ENCODE measurements at regions not wholly inside any gene's neighbourhood (a gene's known extent, or its start where the extent isn't known, plus 50 kb on each side); places are given as distances from the start of the nearest gene placed in this dataset.
"Not testable (repeated sequence)": the region's sequence is repeated elsewhere in the genome, so short reads cannot be mapped to it uniquely, and the experiment has no call there.

GRCh38 chr16:65315081-65315780 is 193.4 kb upstream of the CDH11 start:
- DNase-seq, result no peak

DNA sequence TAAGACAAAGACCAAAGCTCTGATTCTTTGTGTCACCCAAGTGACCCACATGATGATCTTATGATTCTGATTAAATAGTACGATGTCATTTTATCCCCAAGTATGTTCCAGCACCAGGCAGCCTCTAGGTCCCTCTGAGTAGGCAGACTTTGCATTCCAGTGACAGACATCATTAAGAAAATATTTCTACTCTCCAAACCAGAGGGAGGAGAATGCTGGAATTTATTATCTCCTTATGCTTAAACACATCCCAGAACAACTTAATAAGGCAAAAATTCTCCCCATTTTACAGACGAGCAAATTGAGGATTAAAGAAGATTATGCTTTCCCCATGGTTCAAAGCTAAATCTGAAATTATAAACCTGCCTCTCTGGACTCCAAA is 192.8 kb upstream of the CDH11 start:
- no peak for DNase-seq

- no peak for DNase-seq
These were observed 192.2 kb upstream of the CDH11 start for GRCh38 chr16:65313936-65314626.

DNA sequence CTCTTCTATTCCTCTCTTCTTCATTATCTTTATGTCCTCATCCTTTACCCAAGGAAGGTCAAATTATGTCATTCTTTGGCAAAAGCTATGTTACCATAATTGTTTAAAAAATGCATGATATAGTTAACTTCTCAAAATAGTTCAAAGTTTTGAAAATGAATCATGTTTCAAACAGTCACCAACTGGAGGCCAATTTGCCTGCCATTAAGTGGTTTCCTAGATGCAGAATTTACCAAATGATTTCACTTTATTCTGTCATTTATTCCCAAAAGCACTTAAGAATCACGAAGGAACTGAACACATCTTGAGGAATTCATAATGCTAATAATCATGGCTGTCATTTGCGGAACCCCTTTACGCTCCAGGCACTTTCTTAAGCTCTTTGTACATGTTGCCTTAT is 190.9 kb upstream of the CDH11 start:
- DNase-seq, result no peak

DNA sequence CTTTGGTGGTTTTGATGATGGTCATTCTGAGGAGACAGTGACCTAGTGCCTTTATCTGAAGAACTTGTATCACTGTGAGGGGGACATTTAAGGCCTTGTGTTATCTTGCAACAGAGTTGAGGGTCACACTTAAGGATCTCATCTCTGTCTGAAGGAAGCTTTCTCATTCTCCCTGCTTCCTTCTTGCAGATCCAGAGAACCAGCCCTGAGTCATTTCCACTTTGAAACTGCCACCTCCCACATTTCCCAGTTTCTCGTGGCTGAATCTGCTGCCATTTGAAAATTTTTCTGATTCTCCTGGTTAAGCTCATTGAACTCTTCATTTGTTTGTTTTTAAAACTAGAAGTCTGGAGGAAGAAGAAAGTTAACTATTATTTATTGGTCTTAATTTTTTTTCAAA is 190.2 kb upstream of the CDH11 start:
- DNase-seq, result no peak

- DNase-seq, result not testable (repeated sequence)
These were observed 188.6 kb upstream of the CDH11 start for GRCh38 chr16:65310491-65310890.

DNA sequence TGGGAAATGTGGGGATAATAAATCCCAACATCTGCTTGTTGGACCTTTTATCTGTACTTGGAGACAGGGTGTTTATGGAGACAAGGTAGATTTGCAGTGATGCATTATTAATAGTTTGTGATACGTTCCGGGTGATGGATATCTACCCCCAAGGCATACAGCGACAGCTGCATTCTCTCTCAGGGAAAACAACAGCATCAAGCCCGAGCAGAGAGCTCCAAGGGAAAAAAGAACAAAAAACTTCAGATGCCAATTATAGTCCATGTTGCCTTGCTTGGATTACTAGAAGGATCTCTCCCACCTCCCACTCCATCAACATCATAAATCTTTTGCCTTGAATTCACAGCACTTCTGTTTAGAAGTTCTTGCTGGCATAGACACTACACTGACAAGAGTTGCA is 187.5 kb upstream of the CDH11 start:
- DNase-seq, result no peak

DNA sequence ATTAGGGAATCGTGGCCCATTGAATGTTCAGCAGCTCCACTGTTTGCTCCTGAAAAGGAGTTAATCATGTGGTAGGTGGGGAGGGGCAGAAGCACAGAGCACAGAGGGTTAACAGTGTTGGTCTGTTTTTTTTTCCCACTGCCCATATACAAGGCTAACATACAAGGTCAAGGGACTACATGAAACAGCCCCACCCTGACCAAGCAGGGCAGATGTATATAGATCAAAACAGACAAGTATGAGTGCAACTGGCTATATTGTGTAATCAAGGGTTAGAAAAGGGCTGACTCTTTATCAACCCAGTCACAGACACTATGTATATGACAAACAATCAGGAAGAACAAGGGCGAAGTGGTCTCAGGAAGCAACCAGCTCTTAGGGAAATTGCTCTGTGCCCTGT is 186.6 kb upstream of the CDH11 start:
- no peak for DNase-seq

DNA sequence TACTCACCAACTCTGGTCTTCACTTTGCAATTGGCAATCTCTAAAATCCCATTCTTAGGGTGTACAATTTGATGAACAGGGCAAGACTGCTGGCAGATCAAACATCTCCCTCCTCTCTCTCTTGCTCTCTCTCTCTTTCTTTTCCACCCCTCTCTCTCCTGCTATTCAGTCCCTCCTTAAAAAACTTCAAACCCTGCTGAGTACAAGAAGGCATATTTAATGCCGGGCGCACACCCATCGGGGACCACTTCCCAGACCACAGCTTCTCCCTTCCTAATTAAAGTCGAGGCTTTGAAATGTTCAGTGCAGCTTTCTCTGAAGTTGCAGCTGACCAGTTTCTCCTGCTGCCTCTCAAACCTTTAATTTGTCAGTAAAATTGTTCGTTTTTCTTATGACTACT is 185.4 kb upstream of the CDH11 start:
- no peak for DNase-seq

- no peak for DNase-seq
These were observed 184.9 kb upstream of the CDH11 start for GRCh38 chr16:65306722-65307121.

DNA sequence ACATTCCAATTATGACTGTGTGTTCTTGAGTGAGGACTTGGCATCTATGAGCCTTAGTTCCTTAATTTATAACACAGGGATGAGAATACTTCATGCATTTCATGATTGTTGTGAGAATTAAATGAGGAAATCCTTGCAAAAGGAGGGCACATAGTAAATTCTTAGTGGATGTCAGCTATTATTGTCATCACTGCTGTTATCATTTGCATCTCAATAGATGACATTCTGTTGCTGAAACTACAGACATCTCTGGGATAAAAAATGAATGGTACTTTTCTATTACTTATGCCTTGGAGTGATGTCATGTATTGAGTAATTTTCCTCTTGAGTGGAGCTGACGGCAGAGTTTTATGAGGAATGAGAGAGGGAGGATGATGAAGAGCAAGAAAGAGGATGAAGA is 184.4 kb upstream of the CDH11 start:
- no peak for DNase-seq

DNA sequence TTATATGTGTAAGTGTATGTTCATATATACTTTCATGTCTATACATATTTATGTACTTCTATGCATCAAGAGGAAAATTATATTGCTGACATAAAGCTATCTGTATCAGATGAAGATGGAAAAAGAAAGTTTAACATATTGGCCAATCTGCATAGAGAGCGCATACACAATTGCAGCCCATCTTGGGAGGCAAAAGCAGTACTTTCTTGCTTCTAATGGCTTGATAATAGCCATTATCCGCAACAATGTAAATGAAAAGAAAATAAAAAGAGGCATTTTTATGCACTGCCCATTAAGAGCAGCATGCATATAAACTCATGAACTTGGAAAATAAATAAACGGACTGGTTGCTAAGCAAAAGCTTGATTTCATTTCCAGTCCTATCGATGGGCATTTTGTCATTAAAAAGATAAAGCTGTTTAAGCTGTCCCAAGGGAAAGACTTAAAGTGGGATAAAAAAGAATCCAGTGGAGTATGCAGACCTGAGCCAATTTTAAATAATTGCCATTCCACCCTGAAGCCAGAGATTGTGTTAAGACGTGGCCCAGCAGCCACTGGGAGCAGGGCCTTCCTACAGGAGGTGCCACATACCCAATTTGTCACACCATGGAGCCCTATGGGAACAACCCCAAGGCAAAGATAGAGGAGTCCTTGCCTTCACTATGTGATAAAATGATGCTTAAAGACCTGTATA is 183.6 kb upstream of the CDH11 start:
- DNase-seq, result no peak

DNA sequence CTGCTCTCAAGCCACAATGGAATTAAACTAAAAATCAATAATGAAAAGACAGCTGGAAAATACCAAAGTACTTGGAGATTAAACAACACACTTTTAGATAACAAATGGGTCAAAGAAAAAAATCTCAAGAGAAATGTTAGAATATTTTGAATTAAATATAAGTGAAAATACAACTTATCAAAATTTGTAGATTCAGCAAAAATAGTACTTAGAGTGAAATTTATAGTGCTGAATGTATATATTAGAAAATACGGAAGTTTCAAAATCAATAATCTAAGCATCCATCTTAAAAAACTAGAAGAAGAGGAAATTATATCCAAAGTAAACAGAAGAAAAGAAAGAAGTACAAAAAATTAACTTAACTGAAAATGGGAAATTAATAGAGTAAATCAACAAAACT is 179.2 kb upstream of the CDH11 start:
- DNase-seq, result no peak

- DNase-seq, result no peak
These were observed 175.6 kb upstream of the CDH11 start for GRCh38 chr16:65297453-65297852.

- DNase-seq, result no peak
These were observed 173.7 kb upstream of the CDH11 start for GRCh38 chr16:65295527-65295926.

DNA sequence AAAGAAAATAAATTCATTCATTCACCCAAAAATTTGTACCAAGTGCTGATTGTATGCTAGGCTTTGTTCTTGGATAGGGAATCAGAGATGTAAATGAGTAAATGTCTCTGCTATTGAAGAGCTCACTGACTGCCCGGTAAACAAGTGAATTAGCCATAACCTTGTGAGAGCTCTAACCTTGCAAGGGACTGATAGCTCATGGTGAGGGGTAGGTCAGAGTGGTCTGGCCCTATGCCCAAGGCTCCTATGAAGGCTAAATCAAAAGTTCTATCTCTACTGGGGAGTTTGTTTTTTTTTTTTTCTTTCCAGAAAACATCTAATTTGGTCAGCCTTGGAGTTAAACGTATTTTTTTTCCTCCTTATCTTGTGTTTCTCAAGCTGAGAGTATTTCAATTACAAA is 172.8 kb upstream of the CDH11 start:
- no peak for DNase-seq

DNA sequence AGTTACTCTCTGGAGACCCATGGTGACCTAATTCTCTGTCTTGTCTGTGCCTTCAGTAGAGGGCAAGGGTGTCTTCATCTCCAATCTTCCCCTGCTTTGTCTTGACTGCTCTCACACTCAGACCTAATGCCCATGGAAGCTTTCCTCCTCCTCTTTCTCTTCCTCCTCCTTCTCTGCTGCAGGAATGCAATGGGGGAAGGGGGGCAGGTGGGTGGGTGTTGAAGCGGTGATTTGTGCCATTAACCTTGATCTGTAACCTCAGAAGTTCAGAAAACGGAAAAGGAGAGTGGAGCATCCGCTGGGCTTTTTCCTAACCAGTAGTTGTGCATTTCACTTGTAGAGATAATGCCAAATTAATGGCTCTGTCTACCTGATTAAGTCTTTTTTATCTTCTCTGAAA is 172.3 kb upstream of the CDH11 start:
- DNase-seq, result no peak

DNA sequence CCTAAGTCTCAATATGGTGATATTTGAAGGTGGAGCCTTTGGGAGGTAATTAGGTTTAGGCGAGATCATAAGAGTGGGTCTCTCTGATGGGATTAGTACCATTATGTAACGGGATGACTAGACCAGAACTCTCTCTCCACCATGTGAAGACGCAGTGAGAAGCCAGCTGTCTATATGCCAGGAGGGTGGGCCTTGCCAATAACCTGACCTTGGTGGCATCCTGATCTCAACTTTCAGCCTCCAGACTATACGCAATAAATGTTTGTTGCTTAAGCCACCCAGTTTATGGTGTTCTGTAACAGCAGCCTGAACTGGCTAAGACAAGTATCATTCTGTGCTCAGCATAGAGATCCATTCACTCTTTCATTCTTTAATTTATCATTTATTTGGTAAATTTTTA is 167.2 kb upstream of the CDH11 start:
- no peak for DNase-seq

GRCh38 chr16:65287307-65287706 is 165.4 kb upstream of the CDH11 start:
- no peak for DNase-seq

- no peak for DNase-seq
These were observed 163.5 kb upstream of the CDH11 start for GRCh38 chr16:65285128-65286048.

DNA sequence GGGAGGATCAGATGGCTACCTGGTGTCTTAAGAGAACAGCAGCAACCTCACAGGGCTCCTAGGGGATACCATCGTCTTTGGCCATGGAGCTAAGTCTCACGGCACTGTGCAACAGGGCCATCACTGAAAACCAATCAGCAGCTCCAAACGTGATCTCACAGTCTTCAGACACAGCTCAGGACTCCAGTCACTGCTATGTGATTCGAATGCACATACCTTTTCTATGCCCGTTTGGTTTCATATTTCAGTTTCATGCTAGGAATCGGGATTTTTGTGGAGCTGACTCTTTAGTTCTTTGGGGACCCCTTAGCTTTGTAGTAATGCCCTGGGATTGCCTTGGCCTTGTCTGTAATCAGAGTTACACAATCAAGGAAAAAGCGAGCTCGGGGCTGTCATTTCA is 162.8 kb upstream of the CDH11 start:
- no peak for DNase-seq

- DNase-seq, result no peak
These were observed 161.4 kb upstream of the CDH11 start for GRCh38 chr16:65283181-65283651.

DNA sequence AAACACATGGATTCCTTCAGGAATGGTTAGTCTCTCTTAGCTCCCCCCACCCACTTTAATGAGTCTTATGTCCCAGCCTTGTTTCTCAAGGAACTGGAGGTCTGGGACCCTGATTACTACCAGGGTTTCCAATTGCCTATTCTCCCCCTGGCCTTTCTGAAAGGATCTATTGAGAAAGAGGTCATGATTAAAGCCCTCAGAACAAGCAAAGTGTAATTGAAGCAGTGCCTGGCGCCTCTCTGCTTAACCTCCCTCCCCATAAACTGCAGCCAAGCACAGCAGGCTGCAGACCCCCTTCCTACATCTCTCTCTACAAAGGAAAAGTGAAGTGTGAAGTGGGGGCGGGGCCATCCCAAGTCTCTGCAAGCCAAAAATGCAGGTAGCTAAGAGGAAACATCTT is 159.7 kb upstream of the CDH11 start:
- no peak for DNase-seq

All from T1000 (cell line).